ENCODE measurements at regions not wholly inside any gene's neighbourhood (a gene's known extent, or its start where the extent isn't known, plus 50 kb on each side); places are given as distances from the start of the nearest gene placed in this dataset.
"Not testable (repeated sequence)": the region's sequence is repeated elsewhere in the genome, so short reads cannot be mapped to it uniquely, and the experiment has no call there.

GRCh38 chr6:21791581-21791980 is 198.0 kb downstream of the SOX4 start:
- no peak for DNase-seq

DNA sequence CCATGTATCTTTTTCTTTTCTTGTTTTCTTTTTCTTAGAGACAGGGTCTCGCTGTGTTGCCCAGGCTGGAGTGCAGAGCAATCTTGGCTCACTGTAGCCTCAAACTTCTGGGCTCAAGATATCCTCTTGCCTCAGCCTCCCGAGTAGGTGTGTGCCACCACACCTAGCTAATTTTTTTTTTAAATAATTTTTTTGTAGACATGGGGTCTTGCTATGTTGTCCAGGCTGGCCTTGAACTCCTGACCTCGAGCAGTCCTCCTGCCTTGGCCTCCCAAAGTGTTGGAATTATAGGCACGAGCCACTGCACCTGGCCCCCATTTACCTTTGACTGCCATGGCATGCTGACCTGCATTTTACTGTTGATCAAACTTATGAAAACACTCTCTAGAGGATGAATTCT is 198.6 kb downstream of the SOX4 start:
- Histone ChIP-seq H4K20me1 (ENCODE audit: insufficient read depth, low read length) (no peaks in the 10 kb centered on the region), H3K27me3 (replicated peaks; ENCODE audit: insufficient read depth, low read length) (no peaks in the 10 kb centered on the region), H3K36me3 (replicated peaks; ENCODE audit: insufficient read depth, low read length) (no peaks in the 10 kb centered on the region), H3K27ac (ENCODE audit: low read length) (no peak overlapping the region), H3K9ac (ENCODE audit: low read length) (no peak overlapping the region), H3K4me2 (ENCODE audit: low read depth, low read length) (no peak overlapping the region), H3K9me2 (replicated peaks; ENCODE audit: insufficient read depth, low read length) (no peaks in the 10 kb centered on the region), H3K79me2 (ENCODE audit: low read length) (no peaks in the 10 kb centered on the region), H3F3A (ENCODE audit: insufficient read depth, low read length) (no peaks in the 10 kb centered on the region), H3K4me3 (ENCODE audit: low read length) (no peak overlapping the region), H2AFZ (ENCODE audit: low read length) (no peak overlapping the region), H3K9me3 (replicated peaks; ENCODE audit: insufficient read depth, low read length) (no peaks in the 10 kb centered on the region), H3K4me1 (ENCODE audit: low read length) (no peaks in the 10 kb centered on the region)
- DNase-seq, result no peak
- TF ChIP-seq EZH2 (optimal IDR thresholded peaks at IDR 0.05; ENCODE audit: low read depth, low read length), result no peak
- TF ChIP-seq, protein P1, sequence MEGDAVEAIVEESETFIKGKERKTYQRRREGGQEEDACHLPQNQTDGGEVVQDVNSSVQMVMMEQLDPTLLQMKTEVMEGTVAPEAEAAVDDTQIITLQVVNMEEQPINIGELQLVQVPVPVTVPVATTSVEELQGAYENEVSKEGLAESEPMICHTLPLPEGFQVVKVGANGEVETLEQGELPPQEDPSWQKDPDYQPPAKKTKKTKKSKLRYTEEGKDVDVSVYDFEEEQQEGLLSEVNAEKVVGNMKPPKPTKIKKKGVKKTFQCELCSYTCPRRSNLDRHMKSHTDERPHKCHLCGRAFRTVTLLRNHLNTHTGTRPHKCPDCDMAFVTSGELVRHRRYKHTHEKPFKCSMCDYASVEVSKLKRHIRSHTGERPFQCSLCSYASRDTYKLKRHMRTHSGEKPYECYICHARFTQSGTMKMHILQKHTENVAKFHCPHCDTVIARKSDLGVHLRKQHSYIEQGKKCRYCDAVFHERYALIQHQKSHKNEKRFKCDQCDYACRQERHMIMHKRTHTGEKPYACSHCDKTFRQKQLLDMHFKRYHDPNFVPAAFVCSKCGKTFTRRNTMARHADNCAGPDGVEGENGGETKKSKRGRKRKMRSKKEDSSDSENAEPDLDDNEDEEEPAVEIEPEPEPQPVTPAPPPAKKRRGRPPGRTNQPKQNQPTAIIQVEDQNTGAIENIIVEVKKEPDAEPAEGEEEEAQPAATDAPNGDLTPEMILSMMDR (IDR thresholded peaks at IDR 0.05; ENCODE audit: low read length), result no peak
- no peak for TF ChIP-seq EZH2phosphoT487 (IDR thresholded peaks at IDR 0.05; ENCODE audit: low read length)

More at GRCh38 chr6:21791581-21791980, 198.0 kb downstream of the SOX4 start:
- Histone ChIP-seq H3K9me3 (replicated peaks; ENCODE audit: insufficient read depth, low read length) (no peaks in the 10 kb centered on the region), H3K4me1 (ENCODE audit: low read length) (no peaks in the 10 kb centered on the region), H3K79me2 (ENCODE audit: low read length) (no peaks in the 10 kb centered on the region), H3F3A (ENCODE audit: insufficient read depth, low read length) (no peaks in the 10 kb centered on the region), H3K27ac (ENCODE audit: low read length) (no peak overlapping the region), H2AFZ (ENCODE audit: low read length) (no peak overlapping the region), H3K4me3 (ENCODE audit: low read length) (no peak overlapping the region), H3K36me3 (replicated peaks; ENCODE audit: insufficient read depth, low read length) (no peaks in the 10 kb centered on the region), H3K9me2 (replicated peaks; ENCODE audit: insufficient read depth, low read length) (no peaks in the 10 kb centered on the region), H4K20me1 (ENCODE audit: insufficient read depth, low read length) (no peaks in the 10 kb centered on the region), H3K4me2 (ENCODE audit: low read depth, low read length) (no peak overlapping the region), H3K27me3 (replicated peaks; ENCODE audit: insufficient read depth, low read length) (no peaks in the 10 kb centered on the region), H3K9ac (ENCODE audit: low read length) (no peak overlapping the region)
- TF ChIP-seq EZH2 (optimal IDR thresholded peaks at IDR 0.05; ENCODE audit: low read depth, low read length) (no peak), EZH2phosphoT487 (IDR thresholded peaks at IDR 0.05; ENCODE audit: low read length) (no peak)
- TF ChIP-seq, protein P1 (IDR thresholded peaks at IDR 0.05; ENCODE audit: low read length), result no peak

DNA sequence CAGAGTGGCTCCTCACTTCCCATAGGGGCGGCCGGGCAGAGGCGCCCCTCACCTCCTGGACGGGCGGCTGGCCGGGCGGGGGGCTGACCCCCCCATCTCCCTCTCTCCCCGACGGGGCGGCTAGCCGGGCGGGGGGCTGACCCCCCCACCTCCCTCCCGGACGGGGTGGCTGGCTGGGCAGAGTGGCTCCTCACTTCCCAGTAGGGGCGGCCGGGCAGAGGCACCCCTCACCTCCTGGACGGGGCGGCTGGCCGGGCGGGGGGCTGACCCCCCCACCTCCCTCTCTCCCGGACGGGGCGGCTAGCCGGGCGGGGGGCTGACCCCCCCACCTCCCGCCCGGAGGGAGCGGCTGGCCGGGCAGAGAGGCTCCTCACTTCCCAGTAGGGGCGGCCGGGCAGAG is 203.4 kb downstream of the SOX4 start:
- H3K27me3 ChIP-seq (replicated peaks; ENCODE audit: insufficient read depth, low read length), result not testable (repeated sequence)

GRCh38 chr6:21798468-21798867 is 204.9 kb downstream of the SOX4 start:
- Histone ChIP-seq H3K9ac (ENCODE audit: low read length) (no peak overlapping the region), H3K4me3 (ENCODE audit: low read length) (no peak overlapping the region), H4K20me1 (ENCODE audit: insufficient read depth, low read length) (no peaks in the 10 kb centered on the region), H3K36me3 (replicated peaks; ENCODE audit: insufficient read depth, low read length) (no peaks in the 10 kb centered on the region), H3K9me3 (replicated peaks; ENCODE audit: insufficient read depth, low read length) (no peaks in the 10 kb centered on the region), H3K9me2 (replicated peaks; ENCODE audit: insufficient read depth, low read length) (no peaks in the 10 kb centered on the region), H3K4me2 (ENCODE audit: low read depth, low read length) (no peak overlapping the region), H3K27me3 (replicated peaks; ENCODE audit: insufficient read depth, low read length) (no peaks in the 10 kb centered on the region), H3K79me2 (ENCODE audit: low read length) (no peaks in the 10 kb centered on the region), H3K27ac (ENCODE audit: low read length) (no peak overlapping the region), H3F3A (ENCODE audit: insufficient read depth, low read length) (no peaks in the 10 kb centered on the region), H3K4me1 (ENCODE audit: low read length) (no peaks in the 10 kb centered on the region), H2AFZ (ENCODE audit: low read length) (no peak overlapping the region)
- TF ChIP-seq, protein P1 (IDR thresholded peaks at IDR 0.05; ENCODE audit: low read length), result no peak
- no peak for TF ChIP-seq EZH2phosphoT487 (IDR thresholded peaks at IDR 0.05; ENCODE audit: low read length)
- TF ChIP-seq EZH2 (optimal IDR thresholded peaks at IDR 0.05; ENCODE audit: low read depth, low read length), result no peak
- DNase-seq, result no peak

More for the DNA sequence above, 203.4 kb downstream of the SOX4 start:
- not testable (repeated sequence) for DNase-seq; H3F3A ChIP-seq (ENCODE audit: insufficient read depth, low read length); H3K9ac ChIP-seq (ENCODE audit: low read length); H3K79me2 ChIP-seq (ENCODE audit: low read length); H3K27ac ChIP-seq (ENCODE audit: low read length); H3K9me2 ChIP-seq (replicated peaks; ENCODE audit: insufficient read depth, low read length); H3K9me3 ChIP-seq (replicated peaks; ENCODE audit: insufficient read depth, low read length); H3K4me3 ChIP-seq (ENCODE audit: low read length); H2AFZ ChIP-seq (ENCODE audit: low read length); H3K4me2 ChIP-seq (ENCODE audit: low read depth, low read length); H3K36me3 ChIP-seq (replicated peaks; ENCODE audit: insufficient read depth, low read length); H4K20me1 ChIP-seq (ENCODE audit: insufficient read depth, low read length); H3K4me1 ChIP-seq (ENCODE audit: low read length)

Data from MM.1S (cell line).